IMR-90 (cell line): ENCODE measurements at regions not wholly inside any gene's neighbourhood (a gene's known extent, or its start where the extent isn't known, plus 50 kb on each side); places are given as distances from the start of the nearest gene placed in this dataset.

ENCODE experiments used
- CHD1 ChIP-seq: IDR thresholded peaks from 2 replicates; pipeline ENCODE4 v1.6.1; 2012; ENCODE audit warnings: low read depth, low read length, improper control_type of control experiment
- CTCF ChIP-seq: conservative IDR thresholded peaks from 2 replicates; pipeline ENCODE4 v1.5.1; 2012; ENCODE audit warnings: mild to moderate bottlenecking, low read depth, low read length, improper control_type of control experiment
- FOS ChIP-seq: fragments of 150-350 bp; IDR thresholded peaks from 2 replicates; pipeline ENCODE4 v1.6.1; 2016; ENCODE audit warnings: low read depth, low read length
- MAFK ChIP-seq: IDR thresholded peaks from 2 replicates; pipeline ENCODE4 v1.6.1; 2012; ENCODE audit warnings: low read depth, low read length, improper control_type of control experiment
- MAZ ChIP-seq: IDR thresholded peaks from 2 replicates; pipeline ENCODE4 v1.6.1; 2012; ENCODE audit warnings: low read depth, mild to moderate bottlenecking, low read length, improper control_type of control experiment, moderate library complexity, borderline replicate concordance
- MXI1 ChIP-seq: IDR thresholded peaks from 2 replicates; pipeline ENCODE4 v1.6.1; 2012; ENCODE audit warnings: low read depth, mild to moderate bottlenecking, low read length, moderate library complexity, borderline replicate concordance
- POLR2A ChIP-seq: IDR thresholded peaks from 2 replicates; pipeline ENCODE4 v1.6.1; 2012; ENCODE audit warnings: mild to moderate bottlenecking, low read depth, low read length
- RCOR1 ChIP-seq: IDR thresholded peaks from 2 replicates; pipeline ENCODE4 v1.6.1; 2012; ENCODE audit warnings: mild to moderate bottlenecking, low read length, improper control_type of control experiment; ENCODE audit not compliant: insufficient replicate concordance
- RFX5 ChIP-seq: IDR thresholded peaks from 2 replicates; pipeline ENCODE4 v1.8.0; 2012; ENCODE audit warnings: low read depth, mild to moderate bottlenecking, low read length, moderate library complexity

GRCh38 chr2:224104668-224105386 is 65.7 kb upstream of the SERPINE2 start:
- TF ChIP-seq CTCF (no peak), CHD1 (no peak), POLR2A (no peak), MAFK (no peak), MXI1 (no peak), RCOR1 (no peak), MAZ (no peak), RFX5 (no peak), FOS (no peak)
